ENCODE measurements at regions not wholly inside any gene's neighbourhood (a gene's known extent, or its start where the extent isn't known, plus 50 kb on each side); places are given as distances from the start of the nearest gene placed in this dataset.

GRCh38 chrX:40459571-40460158 is 121.1 kb upstream of the ATP6AP2 start:
- DNase-seq, result no peak
- Histone ChIP-seq H3K27me3 (no peaks in the 10 kb centered on the region), H3K4me1 (no peaks in the 10 kb centered on the region), H3K4me3 (ENCODE audit: low read depth, low read length) (no peak overlapping the region), H3K9me3 (no peaks in the 10 kb centered on the region), H3K36me3 (no peaks in the 10 kb centered on the region)
- TF ChIP-seq, protein P1, sequence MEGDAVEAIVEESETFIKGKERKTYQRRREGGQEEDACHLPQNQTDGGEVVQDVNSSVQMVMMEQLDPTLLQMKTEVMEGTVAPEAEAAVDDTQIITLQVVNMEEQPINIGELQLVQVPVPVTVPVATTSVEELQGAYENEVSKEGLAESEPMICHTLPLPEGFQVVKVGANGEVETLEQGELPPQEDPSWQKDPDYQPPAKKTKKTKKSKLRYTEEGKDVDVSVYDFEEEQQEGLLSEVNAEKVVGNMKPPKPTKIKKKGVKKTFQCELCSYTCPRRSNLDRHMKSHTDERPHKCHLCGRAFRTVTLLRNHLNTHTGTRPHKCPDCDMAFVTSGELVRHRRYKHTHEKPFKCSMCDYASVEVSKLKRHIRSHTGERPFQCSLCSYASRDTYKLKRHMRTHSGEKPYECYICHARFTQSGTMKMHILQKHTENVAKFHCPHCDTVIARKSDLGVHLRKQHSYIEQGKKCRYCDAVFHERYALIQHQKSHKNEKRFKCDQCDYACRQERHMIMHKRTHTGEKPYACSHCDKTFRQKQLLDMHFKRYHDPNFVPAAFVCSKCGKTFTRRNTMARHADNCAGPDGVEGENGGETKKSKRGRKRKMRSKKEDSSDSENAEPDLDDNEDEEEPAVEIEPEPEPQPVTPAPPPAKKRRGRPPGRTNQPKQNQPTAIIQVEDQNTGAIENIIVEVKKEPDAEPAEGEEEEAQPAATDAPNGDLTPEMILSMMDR (IDR thresholded peaks at IDR 0.05; ENCODE audit: low read depth, low read length), result no peak

- no peak for DNase-seq
- no peaks in the 10 kb centered on the region for H3K36me3 ChIP-seq
- no peaks in the 10 kb centered on the region for H3K9me3 ChIP-seq
- H3K4me3 ChIP-seq (ENCODE audit: low read depth, low read length), result no peak overlapping the region
- TF ChIP-seq, protein P1 (IDR thresholded peaks at IDR 0.05; ENCODE audit: low read depth, low read length), result no peak
- no peaks in the 10 kb centered on the region for H3K4me1 ChIP-seq
- no peaks in the 10 kb centered on the region for H3K27me3 ChIP-seq
Observed at GRCh38 chrX:40457406-40457805, 123.4 kb upstream of the ATP6AP2 start.

- DNase-seq, result no peak
- H3K36me3 ChIP-seq, result no peaks in the 10 kb centered on the region
- peaks cover 23% of the 10 kb centered on the region for H3K4me1 ChIP-seq
- no peaks in the 10 kb centered on the region for H3K27me3 ChIP-seq
- H3K9me3 ChIP-seq, result no peaks in the 10 kb centered on the region
- TF ChIP-seq, protein P1 (IDR thresholded peaks at IDR 0.05; ENCODE audit: low read depth, low read length), result no peak
- no peak overlapping the region for H3K4me3 ChIP-seq (ENCODE audit: low read depth, low read length)
Observed at GRCh38 chrX:40452031-40452430, 128.7 kb upstream of the ATP6AP2 start.

DNA sequence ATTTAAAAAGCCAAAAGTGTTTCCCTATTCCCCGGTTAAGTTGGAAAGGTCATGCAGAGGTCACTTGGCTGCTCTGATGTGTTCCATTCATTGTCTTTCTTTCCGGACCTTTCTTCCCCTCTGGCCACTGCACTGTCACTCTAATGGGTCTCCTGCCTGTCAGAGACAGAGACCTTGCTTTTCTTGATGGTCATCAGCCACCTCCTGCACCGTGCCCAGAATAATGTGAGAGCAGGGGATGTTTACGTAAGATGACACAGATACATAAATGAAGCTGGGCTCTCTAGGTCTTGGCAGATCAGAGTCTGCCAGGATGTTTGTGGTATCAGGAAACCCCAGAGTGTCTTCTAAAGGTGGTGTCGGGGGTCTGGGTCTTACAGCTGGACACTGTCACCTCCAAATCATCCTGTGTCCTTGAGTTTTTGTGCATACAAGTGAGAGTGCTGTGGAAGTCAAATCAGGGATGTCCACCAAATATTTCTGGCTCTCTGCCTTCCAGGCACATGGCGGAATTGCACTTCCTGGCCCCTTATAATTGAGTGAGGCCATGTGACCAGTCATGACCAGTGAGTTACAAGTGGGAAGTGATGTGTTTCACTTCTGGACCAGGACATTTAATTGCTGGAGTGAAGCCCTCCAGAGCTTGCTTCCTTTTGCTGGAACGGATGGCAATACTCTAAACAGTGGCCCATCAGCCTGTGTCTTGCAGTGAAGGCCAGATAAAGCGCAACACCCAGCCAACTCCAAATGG is 130.6 kb upstream of the ATP6AP2 start:
- TF ChIP-seq, protein P1 (IDR thresholded peaks at IDR 0.05; ENCODE audit: low read depth, low read length), result no peak
- Histone ChIP-seq H3K4me3 (ENCODE audit: low read depth, low read length) (no peak overlapping the region), H3K36me3 (no peaks in the 10 kb centered on the region), H3K9me3 (no peaks in the 10 kb centered on the region), H3K27me3 (no peaks in the 10 kb centered on the region), H3K4me1 (peaks cover 23% of the 10 kb centered on the region)
- peak; percentile 43 for DNase-seq

DNA sequence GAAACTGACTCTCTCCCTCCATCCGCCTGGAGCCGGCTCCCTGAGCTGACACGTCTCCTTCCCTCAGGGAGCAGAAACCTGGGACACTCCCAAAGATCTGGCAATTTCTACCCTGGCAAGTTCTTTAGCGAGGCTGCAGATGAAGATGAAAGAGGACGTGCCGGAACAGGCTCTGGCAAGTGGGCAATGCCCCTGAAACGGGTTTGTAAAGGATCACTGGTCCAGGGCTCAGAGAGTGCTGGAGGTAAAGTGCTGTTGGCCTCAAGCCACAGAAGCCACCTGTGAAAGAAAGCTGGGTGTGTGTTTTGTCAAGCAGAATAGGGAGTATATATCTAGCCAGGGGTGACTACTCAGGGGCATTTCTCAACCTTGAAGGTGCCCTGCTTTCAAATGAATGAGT is 131.4 kb upstream of the ATP6AP2 start:
- H3K9me3 ChIP-seq, result no peaks in the 10 kb centered on the region
- TF ChIP-seq, protein P1 (IDR thresholded peaks at IDR 0.05; ENCODE audit: low read depth, low read length), result no peak
- DNase-seq, result peak; percentile 45
- H3K36me3 ChIP-seq, result no peaks in the 10 kb centered on the region
- H3K4me1 ChIP-seq, result peaks cover 23% of the 10 kb centered on the region
- no peak overlapping the region for H3K4me3 ChIP-seq (ENCODE audit: low read depth, low read length)
- H3K27me3 ChIP-seq, result no peaks in the 10 kb centered on the region

GRCh38 chrX:40448793-40449192 is 132.0 kb upstream of the ATP6AP2 start:
- peaks cover 23% of the 10 kb centered on the region for H3K4me1 ChIP-seq
- H3K27me3 ChIP-seq, result no peaks in the 10 kb centered on the region
- no peak overlapping the region for H3K4me3 ChIP-seq (ENCODE audit: low read depth, low read length)
- peak; percentile 67 for DNase-seq
- H3K9me3 ChIP-seq, result no peaks in the 10 kb centered on the region
- TF ChIP-seq, protein P1 (IDR thresholded peaks at IDR 0.05; ENCODE audit: low read depth, low read length), result no peak
- no peaks in the 10 kb centered on the region for H3K36me3 ChIP-seq

All from BE2C (cell line).